ENCODE measurements at regions not wholly inside any gene's neighbourhood (a gene's known extent, or its start where the extent isn't known, plus 50 kb on each side); places are given as distances from the start of the nearest gene placed in this dataset.

GRCh38 chr11:70623906-70624597 is 225.7 kb downstream of the CTTN start:
- Histone ChIP-seq H3K79me2 (ENCODE audit: control insufficient read depth, insufficient read depth, low read length) (no peaks in the 10 kb centered on the region), H3K36me3 (ENCODE audit: control insufficient read depth, insufficient read depth, low read length) (no peaks in the 10 kb centered on the region), H3K4me3 (no peak overlapping the region), H3K9me3 (replicated peaks; ENCODE audit: control insufficient read depth, insufficient read depth, low read depth, low read length) (no peaks in the 10 kb centered on the region), H3K27me3 (ENCODE audit: control insufficient read depth in 2 of 2, insufficient read depth in 2 of 2, low read length in 2 of 2) (peaks cover 13 to 52% of the 10 kb centered on the region in 2 experiments; a peak in 4 of 5 replicates), H3K4me2 (ENCODE audit: insufficient read depth, low read length) (no peak overlapping the region), H4K20me1 (replicated peaks; ENCODE audit: control insufficient read depth, insufficient read depth, low read length) (peaks cover 6% of the 10 kb centered on the region; the same call in 1 of the 2 replicates), H3K4me1 (replicated peaks in 1 of 2; ENCODE audit: control insufficient read depth in 2 of 2, insufficient read depth in 2 of 2, low read length in 2 of 2) (peaks cover 0 to 6% of the 10 kb centered on the region in 2 experiments; a peak in 2 of 5 replicates), H2AFZ (ENCODE audit: low read depth, low read length) (no peak overlapping the region), H3K9me1 (ENCODE audit: control insufficient read depth, insufficient read depth, low read length) (no peaks in the 10 kb centered on the region), H3K9ac (ENCODE audit: insufficient read depth in 1 of 2, low read depth in 2 of 2, low read length in 2 of 2) (no peak overlapping the region), H3K27ac (ENCODE audit: extremely low read depth, low read depth, low read length) (no peak overlapping the region)
- DNase-seq (ENCODE audit: extremely low read depth in 1 of 4, low spot score in 3 of 4) (no peak), FAIRE-seq (no peak), ATAC-seq (no peak)
- ChIA-PET CTCF (ENCODE audit: low intra/inter-chr PET ratio) (no interaction called here), POLR2A (no interaction called here)
- in situ Hi-C loops (cut with MboI), result no loop called here
- 0% methylated on average over 5 of the region's 9 CpGs for WGBS (ENCODE audit: insufficient coverage, low coverage, missing lambda C conversion rate)
- no TSS peak for BruUV-seq (replicated peaks)
- intact Hi-C loops (cut with micrococcal nuclease), result no loop called here
- TF ChIP-seq BHLHE40 (IDR thresholded peaks at IDR 0.05; ENCODE audit: low read length), result no peak
- TF ChIP-seq, protein P1, sequence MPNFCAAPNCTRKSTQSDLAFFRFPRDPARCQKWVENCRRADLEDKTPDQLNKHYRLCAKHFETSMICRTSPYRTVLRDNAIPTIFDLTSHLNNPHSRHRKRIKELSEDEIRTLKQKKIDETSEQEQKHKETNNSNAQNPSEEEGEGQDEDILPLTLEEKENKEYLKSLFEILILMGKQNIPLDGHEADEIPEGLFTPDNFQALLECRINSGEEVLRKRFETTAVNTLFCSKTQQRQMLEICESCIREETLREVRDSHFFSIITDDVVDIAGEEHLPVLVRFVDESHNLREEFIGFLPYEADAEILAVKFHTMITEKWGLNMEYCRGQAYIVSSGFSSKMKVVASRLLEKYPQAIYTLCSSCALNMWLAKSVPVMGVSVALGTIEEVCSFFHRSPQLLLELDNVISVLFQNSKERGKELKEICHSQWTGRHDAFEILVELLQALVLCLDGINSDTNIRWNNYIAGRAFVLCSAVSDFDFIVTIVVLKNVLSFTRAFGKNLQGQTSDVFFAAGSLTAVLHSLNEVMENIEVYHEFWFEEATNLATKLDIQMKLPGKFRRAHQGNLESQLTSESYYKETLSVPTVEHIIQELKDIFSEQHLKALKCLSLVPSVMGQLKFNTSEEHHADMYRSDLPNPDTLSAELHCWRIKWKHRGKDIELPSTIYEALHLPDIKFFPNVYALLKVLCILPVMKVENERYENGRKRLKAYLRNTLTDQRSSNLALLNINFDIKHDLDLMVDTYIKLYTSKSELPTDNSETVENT (CRISPR knock-in tag; IDR thresholded peaks at IDR 0.05), result no peak
- TF ChIP-seq ZNF695 (CRISPR knock-in tag; IDR thresholded peaks at IDR 0.05), result no peak
- no peak for TF ChIP-seq ZNF561 (CRISPR knock-in tag; conservative IDR thresholded peaks at IDR 0.05)
- no peak for TF ChIP-seq BCLAF1 (IDR thresholded peaks at IDR 0.05; ENCODE audit: borderline replicate concordance in 1 of 2, control insufficient read depth in 1 of 2, low read depth in 2 of 2, low read length in 1 of 2)
- no peak for TF ChIP-seq FOXJ3 (CRISPR knock-in tag; IDR thresholded peaks at IDR 0.05)
- no peak for TF ChIP-seq RBM39 (optimal IDR thresholded peaks at IDR 0.05; ENCODE audit: low read depth, low read length)
- no peak for TF ChIP-seq NRF1 (conservative IDR thresholded peaks at IDR 0.05 in 1 of 2, IDR thresholded peaks at IDR 0.05 in 1 of 2)
- TF ChIP-seq TCF7 (IDR thresholded peaks at IDR 0.05; ENCODE audit: borderline replicate concordance), result no peak
- TF ChIP-seq UBTF (IDR thresholded peaks at IDR 0.05; ENCODE audit: borderline replicate concordance in 1 of 2, low read depth in 2 of 2, low read length in 2 of 2), result no peak
- TF ChIP-seq MAZ (CRISPR knock-in tag; conservative IDR thresholded peaks at IDR 0.05 in 1 of 2, IDR thresholded peaks at IDR 0.05 in 1 of 2), result no peak
- TF ChIP-seq ELF2 (CRISPR knock-in tag; IDR thresholded peaks at IDR 0.05), result no peak

Data from K562 (cell line).